Cerebellar cortex (tissue), 1 donor: ENCODE measurements at regions not wholly inside any gene's neighbourhood (a gene's known extent, or its start where the extent isn't known, plus 50 kb on each side); places are given as distances from the start of the nearest gene placed in this dataset.
"Not testable (repeated sequence)": the region's sequence is repeated elsewhere in the genome, so short reads cannot be mapped to it uniquely, and the experiment has no call there.

Experiments
- DNase-seq: peaks from one replicate; pipeline ENCODE4 v3.0.0-alpha.2; 2015; ENCODE audit warnings: low spot score

DNA sequence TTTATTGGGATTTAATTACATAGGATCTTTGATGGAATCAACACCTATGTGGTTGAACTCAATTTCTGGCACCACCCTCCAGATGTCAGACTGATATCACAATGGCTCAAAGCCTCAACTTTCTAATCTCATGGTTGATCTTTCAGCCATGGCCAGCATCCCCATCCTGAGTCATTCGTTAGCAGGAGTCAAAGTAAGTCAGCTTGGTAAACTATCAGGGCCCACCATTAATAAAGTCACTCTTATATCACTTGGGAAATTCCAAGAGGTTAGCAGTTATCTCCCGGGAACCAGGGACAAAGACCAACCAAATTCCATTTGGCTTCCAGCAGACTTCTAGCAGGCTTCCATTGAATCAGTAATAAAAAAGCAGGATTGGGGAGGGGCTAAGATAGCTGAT lies 50.7 kb upstream of the TNFSF4 start:
- DNase-seq = no peak

DNA sequence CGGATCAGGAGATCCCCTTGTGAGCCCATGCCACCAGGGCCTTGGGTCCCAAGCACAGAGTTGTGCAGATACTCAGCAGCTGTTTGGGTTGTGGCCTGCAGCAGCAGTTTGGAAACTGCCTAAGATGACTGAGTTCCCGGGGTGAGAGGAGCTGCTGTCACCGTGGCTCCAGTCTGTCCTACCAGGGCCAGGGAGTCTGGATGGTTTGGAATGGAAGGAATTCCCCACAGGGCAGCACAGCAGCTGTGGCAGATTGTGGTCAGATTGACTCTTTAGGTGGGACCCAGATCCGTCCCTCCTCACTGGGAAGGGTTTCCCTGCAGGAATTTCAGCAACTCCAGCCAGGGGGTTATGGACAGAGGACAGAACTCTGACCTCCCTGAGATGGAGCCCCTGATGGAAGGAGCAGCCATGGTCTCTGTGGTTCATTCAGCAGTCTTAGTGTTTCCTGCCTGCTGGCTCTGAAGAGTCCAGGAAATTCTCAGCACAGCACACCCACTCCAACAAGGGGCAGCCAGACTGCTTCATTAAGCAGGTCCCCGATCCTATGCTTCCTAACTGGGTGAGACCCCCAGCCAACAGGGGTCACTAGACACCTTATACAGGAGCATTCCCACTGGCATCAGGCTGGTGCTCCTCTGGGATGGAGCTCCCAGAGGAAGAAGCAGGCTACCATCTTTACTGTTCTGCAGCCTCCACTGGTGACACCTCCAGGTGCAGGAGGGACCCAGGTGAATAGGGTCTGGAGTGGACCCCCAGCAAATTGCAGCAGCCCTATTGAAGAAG lies 51.5 kb upstream of the TNFSF4 start:
- DNase-seq = no peak

DNA sequence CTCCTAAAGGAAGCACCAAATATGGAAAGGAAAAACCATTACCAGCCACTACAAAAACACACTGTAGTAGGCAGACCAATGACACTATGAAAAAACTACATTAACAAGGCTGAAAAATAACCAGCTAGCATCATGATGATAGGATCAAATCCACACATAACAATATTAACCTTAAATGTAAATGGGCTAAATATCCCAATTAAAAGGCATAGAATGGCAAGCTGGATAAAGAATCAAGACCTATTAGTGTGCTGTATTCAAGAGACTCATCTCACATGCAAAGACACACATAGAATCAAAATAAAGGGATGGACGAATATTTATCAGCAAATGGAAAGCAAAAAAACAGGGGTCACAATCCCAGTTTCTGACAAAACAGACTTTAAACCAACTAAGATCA lies 53.2 kb upstream of the TNFSF4 start:
- not testable (repeated sequence) for DNase-seq

DNA sequence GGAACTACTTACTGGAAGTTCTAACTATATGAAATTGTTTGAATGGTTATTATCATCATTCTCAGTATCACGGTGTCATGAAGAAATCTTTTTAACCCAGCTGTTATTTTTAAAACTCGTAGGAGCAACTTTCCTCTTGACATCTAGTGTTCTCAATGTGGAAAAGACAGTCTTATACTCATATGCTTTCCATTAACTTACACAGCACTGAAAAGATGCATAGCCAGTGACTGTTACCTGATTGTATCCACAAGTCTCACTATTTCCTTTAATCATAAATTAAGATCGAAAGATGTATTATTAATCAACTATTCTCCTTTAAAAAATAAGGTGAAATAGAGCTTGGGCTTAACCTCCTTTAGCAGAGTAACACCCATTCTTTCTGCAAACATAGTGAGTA lies 59.7 kb upstream of the TNFSF4 start:
- no peak for DNase-seq

DNA sequence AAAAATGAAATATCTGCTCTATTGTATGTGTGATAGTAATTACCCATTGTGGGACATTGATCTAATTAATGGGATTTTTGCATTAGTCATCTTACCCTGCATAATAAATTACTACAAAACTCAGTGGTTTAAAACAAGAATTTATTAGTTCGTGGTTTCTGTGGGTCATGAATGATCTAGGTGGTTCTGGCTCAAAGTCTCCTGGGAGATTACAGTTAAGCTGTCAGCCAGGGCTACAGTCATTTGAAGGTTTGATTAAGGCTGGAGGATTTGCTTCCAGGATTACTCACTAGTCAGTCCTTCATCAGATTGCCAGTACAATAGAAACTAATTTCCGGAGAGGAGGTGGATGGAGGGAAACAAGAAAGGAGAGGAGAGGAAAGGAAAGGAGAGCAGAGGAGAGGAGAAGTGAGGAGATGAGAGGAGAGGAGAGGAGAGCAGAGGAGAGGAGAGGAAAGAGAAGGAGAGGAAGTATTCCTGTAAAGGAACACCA lies 60.4 kb upstream of the TNFSF4 start:
- DNase-seq = no peak

DNA sequence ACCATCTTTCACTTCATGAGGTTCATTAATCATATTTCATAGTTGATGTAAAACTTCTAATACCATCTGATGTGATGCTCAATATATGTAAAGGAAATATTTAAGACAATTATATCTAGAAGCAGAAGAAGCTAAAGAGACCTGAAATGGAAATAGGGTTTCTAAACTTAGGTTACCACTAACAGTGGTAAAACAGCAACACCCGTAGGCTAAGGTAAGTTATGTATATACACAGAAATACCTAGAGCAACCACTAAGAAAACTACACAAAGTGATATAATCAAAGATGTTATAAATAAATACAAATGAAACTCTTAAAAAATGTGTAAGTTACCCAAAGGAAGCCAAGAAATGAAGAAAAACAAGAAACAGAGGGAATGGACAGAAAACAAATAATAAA lies 61.1 kb upstream of the TNFSF4 start:
- DNase-seq = no peak

DNA sequence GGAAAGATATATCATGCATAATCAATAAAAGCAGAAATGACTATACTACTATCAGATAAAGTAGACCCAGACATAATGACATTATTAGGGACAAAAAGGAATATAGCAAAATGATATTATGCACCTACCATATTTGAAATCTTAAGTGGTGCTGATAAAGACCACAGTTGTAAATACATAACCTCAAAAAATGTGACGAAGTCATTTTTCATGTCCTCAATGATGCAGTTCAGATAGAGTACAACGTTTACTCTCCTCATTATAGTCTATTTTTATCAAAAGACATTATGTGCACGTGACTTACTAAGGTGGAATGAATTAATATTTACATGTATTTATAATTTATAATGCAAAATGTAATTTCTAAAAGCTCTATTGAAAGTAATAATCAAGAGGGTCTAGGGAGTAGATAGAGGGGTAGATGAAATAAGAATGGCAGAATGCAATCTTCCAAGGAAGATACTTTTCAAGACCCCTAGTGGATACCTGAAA lies 61.7 kb upstream of the TNFSF4 start:
- DNase-seq = no peak

DNA sequence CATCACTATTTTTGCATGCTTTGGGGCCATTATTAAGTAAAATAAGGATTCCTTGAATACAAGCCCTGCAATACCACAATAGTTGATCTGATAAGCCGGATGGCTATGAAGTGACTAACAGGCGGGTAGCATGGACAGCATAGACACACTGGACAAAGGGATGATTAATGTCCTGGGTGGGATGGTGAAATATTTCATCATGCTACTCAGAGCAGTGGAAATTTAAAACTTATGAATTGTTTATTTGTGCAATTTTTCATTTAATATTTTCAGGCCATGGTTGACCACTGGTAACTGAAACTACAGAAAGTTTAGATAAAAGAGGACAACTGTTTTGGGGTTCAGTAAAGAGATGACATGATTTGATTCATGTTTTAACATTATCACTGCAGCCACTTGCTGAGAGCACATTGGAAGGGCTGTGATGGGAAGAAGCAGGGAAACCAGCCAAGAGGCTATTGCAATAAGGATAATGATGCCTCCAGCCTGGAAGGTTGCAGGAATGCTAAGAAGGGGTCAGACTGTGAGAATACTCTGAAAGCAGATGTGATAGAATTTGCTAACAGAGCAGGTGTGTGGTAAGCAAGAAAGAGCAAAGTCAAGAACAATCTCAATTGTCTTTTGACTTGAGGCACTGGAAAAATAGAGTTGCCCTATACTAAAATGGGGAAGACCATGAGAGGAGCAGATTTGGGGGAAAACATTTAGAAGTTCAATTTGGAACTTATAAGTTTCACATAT lies 62.5 kb upstream of the TNFSF4 start:
- no peak for DNase-seq

DNA sequence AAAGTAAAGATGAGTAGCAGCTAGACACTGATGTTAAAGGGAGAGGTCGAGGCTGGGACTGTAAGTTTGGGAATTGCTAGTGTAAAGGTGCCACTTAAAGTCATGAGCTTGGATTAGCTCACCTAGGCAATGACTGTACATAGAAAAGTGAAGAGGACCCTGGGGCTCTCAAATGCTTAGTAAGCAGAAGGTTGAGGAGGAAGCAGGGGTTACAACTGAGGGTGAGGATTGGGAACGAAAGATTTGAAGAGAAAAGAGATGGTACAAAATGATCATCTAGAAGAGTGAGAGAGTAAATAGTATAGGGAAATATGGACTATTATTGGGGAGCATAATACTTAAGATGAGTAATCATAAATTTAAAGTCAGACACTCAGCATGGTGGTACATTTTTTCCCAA lies 63.1 kb upstream of the TNFSF4 start:
- DNase-seq = no peak

DNA sequence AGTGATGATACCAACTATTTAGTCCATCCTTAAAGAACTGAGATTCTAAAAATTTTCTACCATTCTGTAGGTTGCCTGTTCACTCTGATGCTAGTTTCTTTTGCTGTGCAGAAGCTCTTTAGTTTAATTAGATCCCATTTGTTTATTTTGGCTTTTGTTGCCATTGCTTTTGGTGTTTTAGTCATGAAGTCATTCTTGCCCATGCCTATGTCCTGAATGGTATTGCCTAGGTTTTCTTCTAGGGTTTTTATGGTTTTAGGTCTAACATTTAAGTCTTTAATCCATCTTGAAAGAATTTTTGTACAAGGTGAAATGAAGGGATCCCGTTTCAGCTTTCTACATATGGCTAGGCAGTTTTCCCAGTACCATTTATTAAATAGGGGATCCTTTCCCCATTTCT lies 63.9 kb upstream of the TNFSF4 start:
- not testable (repeated sequence) for DNase-seq

DNA sequence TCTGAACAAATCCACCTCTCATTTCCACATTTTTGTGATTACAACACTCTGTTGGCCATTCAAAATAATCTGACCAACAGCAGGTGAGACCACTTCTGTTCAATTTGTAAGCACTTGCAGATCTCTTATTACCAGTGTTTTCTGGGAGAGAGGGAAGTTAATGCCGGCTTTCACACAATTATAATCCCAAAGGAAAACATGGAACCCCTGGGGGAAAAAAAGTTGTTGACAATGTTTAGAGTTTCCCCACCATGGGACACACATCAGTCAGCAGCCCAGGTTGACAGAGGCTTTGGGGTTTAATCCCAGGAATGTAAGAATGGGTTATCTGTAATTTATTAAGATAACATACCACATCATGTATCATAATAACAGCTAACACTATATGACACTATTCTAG lies 68.4 kb upstream of the TNFSF4 start:
- DNase-seq = no peak

DNA sequence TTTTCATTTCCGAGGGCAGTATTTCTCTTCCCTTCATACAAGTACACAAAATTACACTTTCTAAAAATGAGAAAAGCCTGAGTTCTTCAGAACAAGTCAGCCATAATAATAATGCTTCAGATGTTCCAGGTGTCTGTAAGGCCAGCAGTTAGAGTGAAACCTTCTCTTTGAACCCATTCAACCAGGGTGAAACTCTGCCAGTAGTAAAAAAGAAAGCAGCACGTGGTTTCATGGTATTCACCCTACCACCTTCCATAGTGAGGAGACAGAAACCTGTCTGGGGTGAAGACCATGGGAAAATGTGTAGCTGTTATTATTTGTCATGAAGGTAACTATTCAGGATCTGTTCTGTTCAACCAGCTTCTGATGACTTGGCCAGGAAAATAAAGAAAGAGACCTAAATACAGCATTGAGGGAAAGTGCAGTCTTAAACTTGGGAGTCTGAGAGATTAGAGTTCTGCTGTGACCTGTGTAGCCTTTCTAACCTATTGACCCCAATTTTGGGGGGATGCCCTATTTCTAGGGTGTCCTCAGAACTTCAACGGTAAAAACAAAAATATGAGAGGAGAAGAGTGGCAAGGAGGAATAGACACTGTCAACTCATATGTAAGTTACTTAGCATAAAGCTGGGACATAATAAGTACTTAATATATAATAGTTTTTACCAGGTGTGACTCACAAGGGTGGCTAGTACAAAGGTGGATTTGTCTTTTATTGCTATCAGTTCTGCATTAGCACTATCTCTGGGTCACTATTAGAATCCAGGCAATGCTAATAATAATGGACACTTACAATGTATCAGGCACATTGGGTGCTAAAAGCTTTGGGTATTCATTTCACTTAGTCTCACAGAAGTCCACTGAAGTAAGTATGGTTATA lies 70.0 kb upstream of the TNFSF4 start:
- no peak for DNase-seq

DNA sequence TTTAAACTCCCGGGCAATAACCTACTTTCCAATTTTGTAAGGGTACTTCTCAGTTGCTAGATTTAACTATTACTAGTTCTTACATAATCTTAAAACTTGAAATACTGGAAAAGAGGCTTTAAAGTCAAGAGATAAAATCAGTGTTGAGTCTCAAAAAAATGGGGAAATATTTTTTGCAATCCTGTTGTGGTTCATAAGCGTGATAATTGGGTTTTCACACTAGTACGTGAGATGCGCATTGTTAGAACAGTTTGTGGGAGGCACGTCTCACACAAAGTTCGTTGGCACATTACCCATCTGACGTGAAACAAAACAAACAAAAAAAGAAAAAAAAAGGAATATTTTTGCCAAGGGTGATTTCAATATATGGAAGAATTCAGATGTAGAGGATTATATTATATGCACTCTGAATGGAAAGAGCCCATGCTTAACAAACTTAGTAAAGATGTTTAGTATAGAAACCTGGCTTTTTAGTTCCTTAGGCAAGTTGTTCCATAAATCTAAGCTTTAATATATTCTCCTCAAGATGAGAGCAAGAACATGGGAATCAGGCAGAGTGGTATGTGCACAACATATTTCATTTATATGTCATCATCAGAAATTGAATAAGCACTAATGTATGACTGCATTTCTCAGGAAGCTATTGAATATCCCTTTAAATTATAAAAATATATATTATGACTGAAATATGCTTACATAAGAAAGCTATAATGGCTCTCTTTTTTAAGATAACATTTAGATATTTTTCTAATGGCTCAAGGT lies 73.9 kb upstream of the TNFSF4 start:
- DNase-seq = no peak

DNA sequence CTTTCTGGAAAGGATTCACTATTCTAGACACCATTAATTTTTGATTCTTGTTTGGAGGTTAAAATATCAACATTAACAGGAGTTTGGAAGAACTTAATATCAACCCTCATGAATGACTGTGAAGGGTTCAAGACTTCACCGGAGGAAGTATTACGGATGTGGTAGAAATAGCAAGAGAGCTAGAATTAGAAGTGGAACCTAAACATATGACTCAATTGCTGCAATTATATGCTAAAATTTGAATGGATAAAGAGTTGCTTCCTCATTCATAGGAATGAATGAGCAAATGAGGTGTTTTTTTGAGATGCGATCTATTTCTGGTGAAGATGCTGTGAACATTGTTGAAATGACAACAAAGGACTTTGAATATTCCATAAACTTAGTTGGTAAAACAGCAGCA lies 77.9 kb upstream of the TNFSF4 start:
- DNase-seq = no peak

DNA sequence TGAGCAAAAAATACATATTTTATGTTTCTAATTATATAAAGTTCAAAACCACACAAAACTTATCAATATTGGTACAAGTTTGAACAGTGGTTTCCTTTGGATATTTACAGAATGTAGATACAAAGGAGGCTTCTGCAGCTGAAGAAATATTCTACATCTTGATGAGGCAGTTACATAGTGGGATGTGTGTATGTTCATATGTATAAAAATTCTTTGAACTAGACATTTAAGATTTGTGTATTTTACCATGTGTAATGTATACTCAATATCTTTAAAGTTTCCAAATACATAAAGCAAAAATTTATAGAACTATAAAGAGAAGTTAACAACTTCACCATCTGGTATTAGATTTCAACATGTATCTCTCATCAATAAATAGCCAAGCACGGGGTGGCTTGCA lies 80.7 kb upstream of the TNFSF4 start:
- no peak for DNase-seq

DNA sequence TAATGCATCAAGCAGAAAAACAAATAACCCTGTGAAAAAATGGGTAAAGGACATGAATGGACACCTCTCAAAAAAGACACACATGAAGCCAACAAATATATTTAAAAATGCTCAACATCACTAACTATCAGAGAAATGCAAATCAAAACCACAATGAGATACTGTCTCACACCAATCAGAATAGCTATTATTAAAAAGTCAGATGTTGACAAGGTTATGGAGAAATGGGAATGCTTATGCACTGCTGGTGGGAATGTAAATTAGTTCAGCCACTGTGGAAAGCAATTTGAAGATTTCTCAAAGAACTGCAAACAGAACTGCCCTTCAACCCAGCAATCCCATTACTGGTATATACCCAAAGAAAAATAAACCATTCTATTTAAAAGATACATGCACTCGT lies 86.6 kb upstream of the TNFSF4 start:
- no peak for DNase-seq

DNA sequence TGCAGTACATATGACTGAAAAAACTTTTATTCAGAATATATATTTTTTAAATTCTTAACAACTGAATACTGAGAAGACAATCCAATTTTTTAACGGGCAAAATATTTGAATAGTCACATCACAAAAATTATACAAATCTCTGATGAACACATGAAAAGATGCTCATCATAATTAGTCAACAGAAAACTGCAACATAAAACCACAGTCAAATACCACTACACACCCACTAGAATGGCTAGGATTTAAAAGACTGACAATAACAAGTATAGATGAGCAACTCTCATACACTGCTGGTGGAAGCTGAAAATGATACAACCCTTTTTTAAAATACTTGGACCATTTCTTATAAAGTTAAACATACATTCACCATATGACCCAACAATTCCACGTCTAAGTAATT lies 87.7 kb upstream of the TNFSF4 start:
- DNase-seq = no peak

DNA sequence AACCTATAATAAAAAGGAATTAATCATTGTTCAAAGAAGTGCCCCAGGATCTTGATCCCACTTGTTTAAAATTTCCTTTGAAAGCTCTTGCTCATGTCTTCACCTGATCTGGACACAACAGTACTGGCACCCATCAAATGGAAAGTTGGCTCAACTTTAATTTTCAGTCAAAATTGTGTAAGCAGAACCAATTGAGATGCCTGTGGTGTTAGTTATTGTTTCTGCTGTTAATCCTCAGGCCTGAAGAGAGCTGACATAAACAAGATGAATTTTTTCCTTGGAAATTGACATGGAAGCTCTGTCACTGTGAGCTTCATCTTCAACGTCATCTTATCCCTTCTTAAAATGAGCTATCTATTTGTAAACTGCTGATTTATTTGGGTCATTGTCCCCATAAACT lies 88.3 kb upstream of the TNFSF4 start:
- DNase-seq = no peak

DNA sequence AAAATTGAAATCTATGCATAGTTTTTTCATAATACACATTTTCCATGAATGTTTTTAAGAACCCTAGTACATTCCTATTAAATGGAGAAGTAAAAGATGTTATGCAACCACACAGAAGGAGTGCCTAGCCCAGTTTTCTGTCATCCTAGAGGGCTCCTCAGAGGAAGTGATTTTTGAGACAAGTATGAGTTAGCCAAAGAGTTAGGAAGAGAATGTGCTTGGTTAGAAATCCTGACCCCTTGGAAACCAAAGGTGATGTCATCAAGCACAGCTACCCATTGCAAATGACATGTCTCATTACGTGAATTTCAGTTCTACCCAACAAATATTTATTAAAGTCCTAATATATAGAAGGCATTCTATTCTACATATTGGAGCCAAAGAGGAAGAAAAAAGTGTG lies 88.9 kb upstream of the TNFSF4 start:
- no peak for DNase-seq

DNA sequence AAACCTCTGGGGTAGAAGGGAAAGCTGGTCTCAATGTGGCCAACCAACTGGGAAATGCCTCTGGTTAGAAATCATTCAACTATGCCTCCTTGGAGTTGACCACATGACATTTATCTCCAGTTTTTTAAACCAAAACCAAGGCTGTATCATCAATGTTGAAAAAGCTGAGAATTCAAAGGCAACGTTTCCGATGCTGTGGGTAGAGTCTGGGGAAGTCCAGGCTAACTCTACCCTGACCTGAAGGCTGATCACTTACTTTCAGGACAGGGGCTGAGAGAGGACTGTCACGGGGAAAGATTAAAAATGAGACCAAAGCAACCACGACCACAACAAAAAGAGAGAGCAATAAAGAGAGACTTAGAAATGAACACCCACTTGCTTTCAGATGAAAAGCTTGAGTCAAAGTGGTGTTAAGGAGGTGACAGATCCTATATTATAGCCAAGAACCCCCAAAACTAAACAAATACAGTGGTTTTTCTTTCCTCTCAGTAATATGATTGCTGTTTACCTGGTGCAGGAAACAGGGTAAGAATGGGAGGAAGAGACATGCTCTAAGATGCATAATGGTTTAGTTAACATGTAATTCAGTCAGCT lies 90.8 kb upstream of the TNFSF4 start:
- DNase-seq = no peak
